WTC11 (cell line): ENCODE measurements at regions not wholly inside any gene's neighbourhood (a gene's known extent, or its start where the extent isn't known, plus 50 kb on each side); places are given as distances from the start of the nearest gene placed in this dataset.

Source experiments
- ATAC-seq: fragments of 200-7000 bp; cut with Tn5 transposase; 2 replicates; pipeline ENCODE4 v1.10.0; 2021; ENCODE audit warnings: mild to moderate bottlenecking, moderate library complexity
- CTCF ChIA-PET: fragments of 300-600 bp; sonication (Branson Sonifier 250); formaldehyde crosslinking; loops from one replicate; lab custom pipeline; 2021; ENCODE audit warnings: antibody characterized with exemption; lab: Charles Lee
- POLR2A ChIA-PET: fragments of 350-600 bp; sonication (Branson Sonifier 250); formaldehyde crosslinking; loops from one replicate; lab custom pipeline; 2021; ENCODE audit warnings: antibody characterized with exemption; lab: Charles Lee
- DNase-seq: peaks from one replicate; pipeline ENCODE4 v3.0.0; 2021; ENCODE audit warnings: low spot score
- H3K27ac Mint-ChIP-seq: 2 replicates; pipeline ENCODE4 v1.8.0; 2021; ENCODE audit warnings: mixed read lengths
- H3K27me3 Mint-ChIP-seq: 2 replicates; pipeline ENCODE4 v1.8.0; 2021; ENCODE audit warnings: low read depth, mild to moderate bottlenecking, moderate library complexity, mixed read lengths
- H3K36me3 Mint-ChIP-seq: 2 replicates; pipeline ENCODE4 v1.8.0; 2021; ENCODE audit warnings: mixed read lengths
- H3K4me1 Mint-ChIP-seq: 2 replicates; pipeline ENCODE4 v1.8.0; 2022; ENCODE audit warnings: mixed read lengths
- H3K4me3 Mint-ChIP-seq: 2 replicates; pipeline ENCODE4 v1.8.0; 2021; ENCODE audit warnings: mild to moderate bottlenecking, moderate library complexity, mixed read lengths
- H3K9me3 Mint-ChIP-seq: 2 replicates; pipeline ENCODE4 v1.8.0; 2021; ENCODE audit warnings: mixed read lengths
- CREB1 ChIP-seq: sonication (generic); formaldehyde crosslinking; IDR thresholded peaks from 2 replicates; pipeline ENCODE4 v1.8.0; 2023; ENCODE audit warnings: mild to moderate bottlenecking, missing genetic modification reagents
- CREM ChIP-seq: sonication (generic); formaldehyde crosslinking; IDR thresholded peaks from 2 replicates; pipeline ENCODE4 v1.8.1; 2022; ENCODE audit warnings: mild to moderate bottlenecking, missing genetic modification reagents, moderate library complexity
- ETV6 ChIP-seq: sonication (generic); formaldehyde crosslinking; IDR thresholded peaks from 2 replicates; pipeline ENCODE4 v1.8.1; 2022; ENCODE audit warnings: mild to moderate bottlenecking, missing genetic modification reagents
- GTF2I ChIP-seq: fragments of 250-450 bp; sonication (Bioruptor Pico); conservative IDR thresholded peaks from 2 replicates; pipeline ENCODE4 v1.4.0; 2021; ENCODE audit warnings: mild to moderate bottlenecking
- HMGXB4 ChIP-seq: sonication (generic); formaldehyde crosslinking; IDR thresholded peaks from 2 replicates; pipeline ENCODE4 v1.8.1; 2023; ENCODE audit warnings: mild to moderate bottlenecking, moderate library complexity, missing genetic modification reagents
- IRF1 ChIP-seq: sonication (generic); formaldehyde crosslinking; IDR thresholded peaks from 2 replicates; pipeline ENCODE4 v1.8.0; 2023; ENCODE audit warnings: missing genetic modification reagents
- IRF2 ChIP-seq: sonication (generic); formaldehyde crosslinking; IDR thresholded peaks from 2 replicates; pipeline ENCODE4 v1.8.0; 2022; ENCODE audit warnings: low read depth, missing genetic modification reagents, borderline replicate concordance
- NR1H2 ChIP-seq: sonication (generic); formaldehyde crosslinking; IDR thresholded peaks from 2 replicates; pipeline ENCODE4 v1.9.0; 2021; ENCODE audit warnings: mild to moderate bottlenecking, moderate library complexity, missing genetic modification reagents
- NR3C1 ChIP-seq: sonication (generic); formaldehyde crosslinking; conservative IDR thresholded peaks from 2 replicates; pipeline ENCODE4 v1.8.1; 2023; ENCODE audit warnings: low read depth, mild to moderate bottlenecking, missing genetic modification reagents
- PRDM15 ChIP-seq: sonication (generic); formaldehyde crosslinking; IDR thresholded peaks from 2 replicates; pipeline ENCODE4 v1.8.0; 2022; ENCODE audit warnings: missing genetic modification reagents
- SMAD3 ChIP-seq: sonication (generic); formaldehyde crosslinking; IDR thresholded peaks from 2 replicates; pipeline ENCODE4 v1.8.0; 2022; ENCODE audit warnings: missing genetic modification reagents, mild to moderate bottlenecking, borderline replicate concordance
- TCF7 ChIP-seq: sonication (generic); formaldehyde crosslinking; IDR thresholded peaks from 2 replicates; pipeline ENCODE4 v1.8.0; 2022; ENCODE audit warnings: mild to moderate bottlenecking, low read depth, missing genetic modification reagents, moderate library complexity
- TP53 ChIP-seq: sonication (generic); formaldehyde crosslinking; IDR thresholded peaks from 2 replicates; pipeline ENCODE4 v1.8.1; 2023; ENCODE audit warnings: mild to moderate bottlenecking, missing genetic modification reagents
- ZNF532 ChIP-seq: fragments of 250-450 bp; sonication (Bioruptor Pico); IDR thresholded peaks from 2 replicates; pipeline ENCODE4 v1.9.0; 2021; ENCODE audit warnings: mild to moderate bottlenecking, borderline replicate concordance
- ZNF671 ChIP-seq: fragments of 250-450 bp; sonication (Bioruptor Pico); IDR thresholded peaks from 2 replicates; pipeline ENCODE4 v1.8.0; 2021; ENCODE audit warnings: mild to moderate bottlenecking
- TF ChIP-seq, protein P1 (sequence below): sonication (generic); formaldehyde crosslinking; conservative IDR thresholded peaks from 2 replicates; pipeline ENCODE4 v1.8.1; 2023; ENCODE audit warnings: mild to moderate bottlenecking, low read depth, missing genetic modification reagents, moderate library complexity
- TF ChIP-seq, protein P2 (sequence below): sonication (generic); formaldehyde crosslinking; IDR thresholded peaks from 2 replicates; pipeline ENCODE4 v1.8.0; 2023; ENCODE audit warnings: missing genetic modification reagents, mild to moderate bottlenecking, borderline replicate concordance

DNA sequence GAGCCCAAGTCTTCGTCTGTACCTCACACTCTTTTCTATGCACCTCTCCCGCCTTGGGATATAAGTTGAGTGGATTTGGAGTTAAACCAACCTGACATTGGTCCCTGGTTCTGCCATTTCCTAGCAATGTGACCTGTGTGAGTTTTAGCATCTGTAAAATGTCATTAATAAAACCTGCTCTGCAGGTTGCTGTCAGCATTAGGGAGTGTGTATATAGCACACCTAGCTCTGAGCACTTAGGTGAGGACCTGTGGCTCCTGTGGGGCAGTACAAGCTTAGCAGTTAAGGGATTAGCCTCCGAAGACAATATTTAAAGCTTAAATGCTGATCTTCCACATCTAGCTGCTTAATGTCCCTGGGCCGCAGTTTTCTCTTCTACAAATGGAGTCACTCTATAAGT lies 248.0 kb downstream of the TMEM114 start:
- H3K36me3 Mint-ChIP-seq: peaks cover 76% of the 10 kb centered on the region
- H3K4me3 Mint-ChIP-seq: no peak overlapping the region
- ATAC-seq (no peak), DNase-seq (no peak)
- H3K9me3 Mint-ChIP-seq: peaks cover 89% of the 10 kb centered on the region
- no peak overlapping the region for H3K27ac Mint-ChIP-seq
- TF ChIP-seq NR1H2 (CRISPR knock-in tag) (no peak), TCF7 (CRISPR knock-in tag) (no peak), SMAD3 (CRISPR knock-in tag) (no peak), TP53 (CRISPR knock-in tag) (no peak), GTF2I (CRISPR knock-in tag) (no peak)
- no peaks in the 10 kb centered on the region for H3K4me1 Mint-ChIP-seq
- H3K27me3 Mint-ChIP-seq: peaks cover 11% of the 10 kb centered on the region
- CTCF ChIA-PET: no interaction called here
- POLR2A ChIA-PET: no interaction called here

DNA sequence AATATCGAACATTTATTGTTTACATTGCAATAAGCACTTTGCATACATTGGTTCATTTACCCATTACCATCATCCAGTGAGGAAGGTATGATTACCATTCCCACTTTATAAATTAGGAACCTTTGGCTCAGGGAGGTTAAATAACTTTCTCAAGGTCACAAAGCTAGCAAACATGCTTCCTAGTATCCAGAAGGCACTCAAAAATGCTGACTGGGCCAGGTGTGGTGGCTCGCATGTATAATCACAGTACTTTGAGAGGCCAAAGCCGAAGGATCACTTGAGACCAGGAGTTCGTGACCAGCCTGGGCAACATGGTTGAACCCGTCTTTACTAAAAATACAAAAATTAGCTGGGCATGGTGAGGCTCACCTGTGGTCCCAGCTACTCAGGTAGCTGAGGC lies 259.6 kb downstream of the TMEM114 start:
- no peak overlapping the region for H3K4me3 Mint-ChIP-seq
- POLR2A ChIA-PET: no interaction called here
- TF ChIP-seq PRDM15 (CRISPR knock-in tag) (no peak), CREB1 (CRISPR knock-in tag) (no peak), HMGXB4 (CRISPR knock-in tag) (no peak), IRF2 (CRISPR knock-in tag) (no peak), ETV6 (CRISPR knock-in tag) (no peak), NR3C1 (CRISPR knock-in tag) (no peak), ZNF532 (CRISPR knock-in tag) (no peak), CREM (CRISPR knock-in tag) (no peak), ZNF671 (CRISPR knock-in tag) (no peak), NR1H2 (CRISPR knock-in tag) (no peak), IRF1 (CRISPR knock-in tag) (no peak)
- TF ChIP-seq, protein P1, sequence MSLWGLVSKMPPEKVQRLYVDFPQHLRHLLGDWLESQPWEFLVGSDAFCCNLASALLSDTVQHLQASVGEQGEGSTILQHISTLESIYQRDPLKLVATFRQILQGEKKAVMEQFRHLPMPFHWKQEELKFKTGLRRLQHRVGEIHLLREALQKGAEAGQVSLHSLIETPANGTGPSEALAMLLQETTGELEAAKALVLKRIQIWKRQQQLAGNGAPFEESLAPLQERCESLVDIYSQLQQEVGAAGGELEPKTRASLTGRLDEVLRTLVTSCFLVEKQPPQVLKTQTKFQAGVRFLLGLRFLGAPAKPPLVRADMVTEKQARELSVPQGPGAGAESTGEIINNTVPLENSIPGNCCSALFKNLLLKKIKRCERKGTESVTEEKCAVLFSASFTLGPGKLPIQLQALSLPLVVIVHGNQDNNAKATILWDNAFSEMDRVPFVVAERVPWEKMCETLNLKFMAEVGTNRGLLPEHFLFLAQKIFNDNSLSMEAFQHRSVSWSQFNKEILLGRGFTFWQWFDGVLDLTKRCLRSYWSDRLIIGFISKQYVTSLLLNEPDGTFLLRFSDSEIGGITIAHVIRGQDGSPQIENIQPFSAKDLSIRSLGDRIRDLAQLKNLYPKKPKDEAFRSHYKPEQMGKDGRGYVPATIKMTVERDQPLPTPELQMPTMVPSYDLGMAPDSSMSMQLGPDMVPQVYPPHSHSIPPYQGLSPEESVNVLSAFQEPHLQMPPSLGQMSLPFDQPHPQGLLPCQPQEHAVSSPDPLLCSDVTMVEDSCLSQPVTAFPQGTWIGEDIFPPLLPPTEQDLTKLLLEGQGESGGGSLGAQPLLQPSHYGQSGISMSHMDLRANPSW (CRISPR knock-in tag): no peak
- TF ChIP-seq, protein P2, sequence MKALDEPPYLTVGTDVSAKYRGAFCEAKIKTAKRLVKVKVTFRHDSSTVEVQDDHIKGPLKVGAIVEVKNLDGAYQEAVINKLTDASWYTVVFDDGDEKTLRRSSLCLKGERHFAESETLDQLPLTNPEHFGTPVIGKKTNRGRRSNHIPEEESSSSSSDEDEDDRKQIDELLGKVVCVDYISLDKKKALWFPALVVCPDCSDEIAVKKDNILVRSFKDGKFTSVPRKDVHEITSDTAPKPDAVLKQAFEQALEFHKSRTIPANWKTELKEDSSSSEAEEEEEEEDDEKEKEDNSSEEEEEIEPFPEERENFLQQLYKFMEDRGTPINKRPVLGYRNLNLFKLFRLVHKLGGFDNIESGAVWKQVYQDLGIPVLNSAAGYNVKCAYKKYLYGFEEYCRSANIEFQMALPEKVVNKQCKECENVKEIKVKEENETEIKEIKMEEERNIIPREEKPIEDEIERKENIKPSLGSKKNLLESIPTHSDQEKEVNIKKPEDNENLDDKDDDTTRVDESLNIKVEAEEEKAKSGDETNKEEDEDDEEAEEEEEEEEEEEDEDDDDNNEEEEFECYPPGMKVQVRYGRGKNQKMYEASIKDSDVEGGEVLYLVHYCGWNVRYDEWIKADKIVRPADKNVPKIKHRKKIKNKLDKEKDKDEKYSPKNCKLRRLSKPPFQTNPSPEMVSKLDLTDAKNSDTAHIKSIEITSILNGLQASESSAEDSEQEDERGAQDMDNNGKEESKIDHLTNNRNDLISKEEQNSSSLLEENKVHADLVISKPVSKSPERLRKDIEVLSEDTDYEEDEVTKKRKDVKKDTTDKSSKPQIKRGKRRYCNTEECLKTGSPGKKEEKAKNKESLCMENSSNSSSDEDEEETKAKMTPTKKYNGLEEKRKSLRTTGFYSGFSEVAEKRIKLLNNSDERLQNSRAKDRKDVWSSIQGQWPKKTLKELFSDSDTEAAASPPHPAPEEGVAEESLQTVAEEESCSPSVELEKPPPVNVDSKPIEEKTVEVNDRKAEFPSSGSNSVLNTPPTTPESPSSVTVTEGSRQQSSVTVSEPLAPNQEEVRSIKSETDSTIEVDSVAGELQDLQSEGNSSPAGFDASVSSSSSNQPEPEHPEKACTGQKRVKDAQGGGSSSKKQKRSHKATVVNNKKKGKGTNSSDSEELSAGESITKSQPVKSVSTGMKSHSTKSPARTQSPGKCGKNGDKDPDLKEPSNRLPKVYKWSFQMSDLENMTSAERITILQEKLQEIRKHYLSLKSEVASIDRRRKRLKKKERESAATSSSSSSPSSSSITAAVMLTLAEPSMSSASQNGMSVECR: no peak

More for the DNA sequence above, 259.6 kb downstream of the TMEM114 start:
- CTCF ChIA-PET: no interaction called here
- Mint-ChIP-seq H3K27ac (no peak overlapping the region), H3K36me3 (peaks cover 62% of the 10 kb centered on the region), H3K9me3 (peaks cover 85% of the 10 kb centered on the region), H3K27me3 (peaks cover 5% of the 10 kb centered on the region), H3K4me1 (no peaks in the 10 kb centered on the region)
- DNase-seq (no peak), ATAC-seq (no peak)
